ENCODE measurements at regions not wholly inside any gene's neighbourhood (a gene's known extent, or its start where the extent isn't known, plus 50 kb on each side); places are given as distances from the start of the nearest gene placed in this dataset.

DNA sequence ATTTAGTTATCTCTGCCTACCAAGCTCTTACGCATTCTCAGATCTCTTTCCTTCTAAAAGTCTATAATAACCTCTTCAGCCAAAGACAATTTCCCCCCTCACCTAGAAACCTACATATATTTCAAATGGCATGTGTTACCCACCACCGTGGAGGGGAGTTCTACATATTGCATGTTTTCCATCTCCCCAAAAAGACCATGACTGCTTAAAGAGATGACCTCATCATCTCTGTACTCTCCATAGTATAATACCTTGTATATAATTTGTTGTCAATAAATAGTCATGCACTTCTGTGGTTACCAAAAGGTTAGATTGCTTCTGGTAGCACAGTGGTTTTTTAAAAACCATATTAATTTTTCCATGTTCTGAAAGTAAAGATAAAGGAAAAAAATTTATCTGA, 148.4 kb downstream of the TBX18 start:
- DNase-seq (ENCODE audit: low spot score), result no peak
- in situ Hi-C loops (cut with MboI; ENCODE audit: low sequenced_read_pairs, unreplicated experiment), result no loop called here
- TF ChIP-seq, protein P1, sequence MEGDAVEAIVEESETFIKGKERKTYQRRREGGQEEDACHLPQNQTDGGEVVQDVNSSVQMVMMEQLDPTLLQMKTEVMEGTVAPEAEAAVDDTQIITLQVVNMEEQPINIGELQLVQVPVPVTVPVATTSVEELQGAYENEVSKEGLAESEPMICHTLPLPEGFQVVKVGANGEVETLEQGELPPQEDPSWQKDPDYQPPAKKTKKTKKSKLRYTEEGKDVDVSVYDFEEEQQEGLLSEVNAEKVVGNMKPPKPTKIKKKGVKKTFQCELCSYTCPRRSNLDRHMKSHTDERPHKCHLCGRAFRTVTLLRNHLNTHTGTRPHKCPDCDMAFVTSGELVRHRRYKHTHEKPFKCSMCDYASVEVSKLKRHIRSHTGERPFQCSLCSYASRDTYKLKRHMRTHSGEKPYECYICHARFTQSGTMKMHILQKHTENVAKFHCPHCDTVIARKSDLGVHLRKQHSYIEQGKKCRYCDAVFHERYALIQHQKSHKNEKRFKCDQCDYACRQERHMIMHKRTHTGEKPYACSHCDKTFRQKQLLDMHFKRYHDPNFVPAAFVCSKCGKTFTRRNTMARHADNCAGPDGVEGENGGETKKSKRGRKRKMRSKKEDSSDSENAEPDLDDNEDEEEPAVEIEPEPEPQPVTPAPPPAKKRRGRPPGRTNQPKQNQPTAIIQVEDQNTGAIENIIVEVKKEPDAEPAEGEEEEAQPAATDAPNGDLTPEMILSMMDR (IDR thresholded peaks at IDR 0.05; ENCODE audit: borderline replicate concordance, control extremely low read depth, extremely low read depth, insufficient read depth, missing control alignments), result no peak

DNA sequence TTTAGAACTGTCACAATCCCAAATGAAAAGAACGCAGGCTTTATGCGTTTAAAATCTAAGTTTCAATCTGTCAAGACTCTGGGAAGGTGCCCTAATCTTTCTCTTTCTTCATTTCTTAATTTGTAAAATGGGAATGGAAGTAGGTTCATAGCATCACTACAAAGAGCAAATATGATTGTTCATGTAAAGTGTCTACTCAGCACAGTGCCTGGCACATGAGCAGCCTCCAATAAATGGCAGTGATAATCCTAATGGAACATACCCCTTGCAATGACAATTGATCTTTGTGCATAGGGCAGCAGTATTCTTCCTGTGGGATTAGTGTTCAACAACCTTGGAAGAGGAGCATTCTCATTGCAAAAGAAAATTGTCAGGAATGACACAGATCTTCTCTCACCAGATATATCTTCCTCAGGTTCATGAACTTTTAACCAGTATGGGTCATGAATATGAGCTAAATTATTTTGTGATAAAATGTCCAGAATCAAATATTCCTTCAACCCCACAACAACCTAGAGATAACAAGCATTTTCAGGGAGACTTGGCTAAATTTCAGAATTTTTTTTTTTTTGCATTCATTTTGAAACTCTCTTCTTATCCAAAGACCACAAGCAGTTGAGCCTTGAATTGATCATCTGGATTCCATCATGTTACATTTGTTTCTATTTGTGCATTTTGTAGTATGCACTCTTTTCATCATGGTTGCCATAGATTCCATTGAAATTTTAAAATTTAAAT, 149.1 kb downstream of the TBX18 start:
- DNase-seq (ENCODE audit: low spot score), result no peak
- in situ Hi-C loops (cut with MboI; ENCODE audit: low sequenced_read_pairs, unreplicated experiment), result no loop called here
- TF ChIP-seq, protein P1 (IDR thresholded peaks at IDR 0.05; ENCODE audit: borderline replicate concordance, control extremely low read depth, extremely low read depth, insufficient read depth, missing control alignments), result no peak

DNA sequence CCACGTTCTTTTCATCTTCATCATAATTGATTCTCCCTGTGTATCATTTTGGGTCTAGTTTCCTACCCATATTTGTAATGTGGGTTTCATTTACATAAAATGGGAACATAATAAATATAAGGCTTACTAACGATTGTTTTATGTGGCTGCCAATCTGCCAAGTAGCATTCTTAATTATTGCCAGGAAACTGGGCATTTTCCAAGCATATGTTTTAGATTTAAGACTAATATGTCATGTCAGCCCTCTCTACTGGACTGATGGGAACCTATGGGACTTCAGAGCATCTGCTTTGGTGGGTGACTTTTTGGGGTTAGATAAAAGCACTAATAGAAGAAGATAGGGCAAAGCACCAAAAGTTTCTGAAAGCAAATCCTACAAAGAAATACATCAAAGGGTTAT, 157.5 kb downstream of the TBX18 start:
- in situ Hi-C loops (cut with MboI; ENCODE audit: low sequenced_read_pairs, unreplicated experiment), result no loop called here
- DNase-seq (ENCODE audit: low spot score), result no peak
- TF ChIP-seq, protein P1 (IDR thresholded peaks at IDR 0.05; ENCODE audit: borderline replicate concordance, control extremely low read depth, extremely low read depth, insufficient read depth, missing control alignments), result no peak

DNA sequence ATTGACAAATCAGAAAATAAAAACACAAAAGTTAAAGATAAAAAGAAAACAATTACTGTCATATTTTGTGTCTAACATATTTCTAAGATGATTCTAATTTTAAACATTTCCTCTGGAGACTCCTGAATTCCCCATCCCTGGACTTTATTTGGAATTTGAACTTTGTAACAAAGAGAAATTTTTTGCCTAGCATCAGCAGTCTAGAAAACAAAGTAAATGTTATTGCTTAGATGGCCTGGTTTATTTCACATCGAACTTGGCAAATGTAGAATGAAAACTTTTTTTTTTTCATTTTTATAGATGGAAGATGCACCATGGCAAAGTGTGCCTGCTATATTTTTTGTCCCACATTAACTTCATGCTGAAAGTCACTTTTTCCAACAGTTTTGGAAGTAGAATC, 159.1 kb downstream of the TBX18 start:
- DNase-seq (ENCODE audit: low spot score), result no peak
- TF ChIP-seq, protein P1 (IDR thresholded peaks at IDR 0.05; ENCODE audit: borderline replicate concordance, control extremely low read depth, extremely low read depth, insufficient read depth, missing control alignments), result no peak
- in situ Hi-C loops (cut with MboI; ENCODE audit: low sequenced_read_pairs, unreplicated experiment), result no loop called here

DNA sequence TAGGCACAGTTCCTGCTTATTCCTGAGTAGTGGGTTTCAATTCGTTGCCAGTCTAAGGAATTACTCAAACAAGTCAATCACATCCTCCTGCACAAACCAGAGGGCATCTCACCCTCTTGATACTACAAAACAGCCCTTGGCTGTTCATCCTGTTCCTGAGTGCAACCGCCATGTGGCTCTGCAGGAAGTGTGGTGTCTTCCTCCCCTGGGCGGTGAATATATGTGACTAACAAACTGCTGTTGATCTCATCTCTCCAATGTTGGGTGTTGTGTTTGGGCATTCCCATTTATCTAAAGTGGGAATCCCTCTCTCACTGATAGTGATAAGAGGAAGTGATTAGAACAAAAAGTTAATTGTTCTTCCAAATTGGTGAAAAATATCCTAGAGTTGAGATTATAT, 163.0 kb downstream of the TBX18 start:
- no peak for DNase-seq (ENCODE audit: low spot score)
- TF ChIP-seq, protein P1 (IDR thresholded peaks at IDR 0.05; ENCODE audit: borderline replicate concordance, control extremely low read depth, extremely low read depth, insufficient read depth, missing control alignments), result no peak
- in situ Hi-C loops (cut with MboI; ENCODE audit: low sequenced_read_pairs, unreplicated experiment), result no loop called here

DNA sequence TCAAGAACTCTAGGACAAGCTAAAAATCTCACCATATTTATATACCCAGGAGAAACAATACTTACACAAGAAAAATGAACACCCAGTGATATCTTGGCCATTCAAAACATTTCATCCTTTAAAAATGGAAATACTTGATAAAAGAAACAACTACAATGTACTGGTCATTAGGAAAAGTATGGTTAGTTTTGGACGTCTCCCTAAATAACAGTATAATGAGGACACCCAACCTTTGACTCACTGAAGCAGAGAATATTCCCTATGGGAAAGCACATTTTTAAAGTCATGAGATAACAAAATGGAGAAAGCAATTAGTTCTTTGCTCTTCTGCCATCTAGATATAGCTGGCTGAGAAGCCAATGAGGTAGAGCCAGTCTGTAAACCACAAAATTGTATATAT, 164.4 kb downstream of the TBX18 start:
- in situ Hi-C loops (cut with MboI; ENCODE audit: low sequenced_read_pairs, unreplicated experiment), result no loop called here
- no peak for DNase-seq (ENCODE audit: low spot score)
- TF ChIP-seq, protein P1 (IDR thresholded peaks at IDR 0.05; ENCODE audit: borderline replicate concordance, control extremely low read depth, extremely low read depth, insufficient read depth, missing control alignments), result no peak
